SK-N-MC (cell line): ENCODE measurements at regions not wholly inside any gene's neighbourhood (a gene's known extent, or its start where the extent isn't known, plus 50 kb on each side); places are given as distances from the start of the nearest gene placed in this dataset.

Experiments used
- DNase-seq: peaks from one replicate; pipeline ENCODE4 v3.0.0-alpha.2; 2011; ENCODE audit warnings: low read depth, low spot score
- H3K27ac ChIP-seq: fragments of 200-600 bp; sonication (generic); 2 replicates; pipeline ENCODE4 v1.5.1; 2016; ENCODE audit warnings: mixed run types
- H3K36me3 ChIP-seq: fragments of 200-600 bp; sonication (generic); 2 replicates; pipeline ENCODE4 v1.6.1; 2017; ENCODE audit warnings: antibody characterized with exemption, low read length, mixed read lengths; ENCODE audit not compliant: insufficient read depth
- H3K4me3 ChIP-seq: fragments of 200-600 bp; sonication (generic); 2 replicates; pipeline ENCODE4 v1.5.1; 2016
- H3K9ac ChIP-seq: fragments of 200-600 bp; sonication (generic); 2 replicates; pipeline ENCODE4 v1.8.0; 2017; ENCODE audit warnings: mixed run types, mixed read lengths; ENCODE audit not compliant: insufficient read length
- H3K9me3 ChIP-seq: fragments of 200-600 bp; sonication (generic); 2 replicates; pipeline ENCODE4 v1.6.1; 2017; ENCODE audit warnings: low read depth, mild to moderate bottlenecking, antibody characterized with exemption, low read length, moderate library complexity, mixed read lengths
- EZH2 ChIP-seq: fragments of 200-600 bp; sonication (generic); IDR thresholded peaks from one replicate; pipeline ENCODE4 v1.6.1; 2017; ENCODE audit warnings: antibody characterized with exemption
- FOXP2 ChIP-seq: optimal IDR thresholded peaks from 2 replicates; pipeline ENCODE3; 2011; ENCODE audit warnings: mild to moderate bottlenecking, moderate library complexity; ENCODE audit not compliant: insufficient read depth; ENCODE audit errors: extremely low read length, control extremely low read depth
- POLR2AphosphoS5 ChIP-seq: IDR thresholded peaks from 2 replicates; pipeline ENCODE4 v1.6.1; 2012; ENCODE audit warnings: mild to moderate bottlenecking, low read depth, low read length, borderline replicate concordance

DNA sequence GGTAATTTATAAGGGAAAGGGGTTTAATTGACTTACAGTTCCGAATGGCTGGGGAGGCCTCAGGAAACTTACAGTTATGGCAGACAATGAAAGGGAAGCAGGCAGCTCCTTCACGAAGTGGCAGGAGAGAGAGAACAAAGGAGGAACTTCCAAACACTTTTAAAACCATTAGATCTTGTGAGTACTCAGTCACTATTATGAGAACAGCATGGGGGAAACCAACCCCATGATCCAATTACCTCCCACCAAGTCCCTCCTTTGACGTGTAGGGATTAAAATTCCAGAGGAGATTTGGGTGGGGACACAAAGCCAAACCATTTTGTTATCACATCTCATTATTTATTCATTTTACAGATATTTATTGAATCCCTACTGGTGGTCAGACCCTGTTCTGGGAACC, 822.8 kb downstream of the GALC start:
- Histone ChIP-seq H3K36me3 (no peaks in the 10 kb centered on the region), H3K9ac (no peak overlapping the region), H3K4me3 (peak overlapping the region; percentile 65), H3K27ac (peak overlapping the region; percentile 96), H3K9me3 (no peaks in the 10 kb centered on the region; the same call in 1 of the 2 replicates)
- DNase-seq, result no peak
- TF ChIP-seq FOXP2 (no peak), POLR2AphosphoS5 (no peak)

DNA sequence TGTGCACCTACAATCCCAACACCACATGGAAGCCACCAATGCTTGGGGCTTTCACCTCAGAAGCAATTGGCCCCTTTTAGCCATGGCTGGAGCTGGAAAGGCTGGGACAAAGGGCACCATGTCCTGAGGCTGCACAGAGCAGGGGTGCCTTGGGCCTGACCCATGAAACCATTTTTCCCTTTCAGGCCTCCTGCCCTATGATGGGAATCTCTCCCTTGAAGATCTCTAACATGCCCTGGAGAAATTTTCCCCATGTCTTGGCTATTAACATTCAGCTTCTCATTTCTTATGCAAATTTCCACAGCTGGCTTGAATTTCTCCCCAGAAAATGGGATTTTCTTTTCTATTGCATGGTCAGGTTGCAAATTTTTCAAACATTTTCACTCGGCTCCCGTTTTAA, 823.6 kb downstream of the GALC start:
- H3K36me3 ChIP-seq, result no peaks in the 10 kb centered on the region
- H3K27ac ChIP-seq, result peak overlapping the region; percentile 96
- no peak overlapping the region for H3K9ac ChIP-seq
- no peaks in the 10 kb centered on the region; the same call in 1 of the 2 replicates for H3K9me3 ChIP-seq
- no peak for TF ChIP-seq POLR2AphosphoS5
- TF ChIP-seq EZH2, result no peak
- no peak for TF ChIP-seq FOXP2
- no peak for DNase-seq
- H3K4me3 ChIP-seq, result peak overlapping the region; percentile 65

DNA sequence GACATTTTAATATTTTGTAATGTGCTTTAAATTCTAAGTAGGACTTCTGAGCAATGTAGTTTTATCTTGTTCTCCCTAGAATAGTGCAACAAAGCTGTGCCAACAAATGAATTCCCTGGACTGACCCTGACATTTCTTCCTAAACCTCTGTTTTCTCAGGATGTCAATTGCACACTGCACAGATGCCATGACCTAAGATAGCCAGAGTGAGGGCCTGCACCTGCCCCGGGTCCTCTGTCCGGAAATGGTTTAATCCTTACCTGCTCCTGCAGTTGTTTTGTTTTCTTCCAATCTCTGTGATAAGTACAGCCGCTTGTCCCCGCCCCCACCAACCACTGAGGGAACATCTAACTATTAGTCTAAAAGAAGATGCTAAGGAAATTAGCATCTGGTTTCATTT, 831.5 kb downstream of the GALC start:
- no peak overlapping the region for H3K4me3 ChIP-seq
- DNase-seq, result no peak
- no peak overlapping the region for H3K9ac ChIP-seq
- TF ChIP-seq POLR2AphosphoS5, result no peak
- TF ChIP-seq EZH2, result no peak
- no peak for TF ChIP-seq FOXP2
- no peaks in the 10 kb centered on the region for H3K9me3 ChIP-seq
- H3K27ac ChIP-seq, result no peak overlapping the region
- no peaks in the 10 kb centered on the region for H3K36me3 ChIP-seq

DNA sequence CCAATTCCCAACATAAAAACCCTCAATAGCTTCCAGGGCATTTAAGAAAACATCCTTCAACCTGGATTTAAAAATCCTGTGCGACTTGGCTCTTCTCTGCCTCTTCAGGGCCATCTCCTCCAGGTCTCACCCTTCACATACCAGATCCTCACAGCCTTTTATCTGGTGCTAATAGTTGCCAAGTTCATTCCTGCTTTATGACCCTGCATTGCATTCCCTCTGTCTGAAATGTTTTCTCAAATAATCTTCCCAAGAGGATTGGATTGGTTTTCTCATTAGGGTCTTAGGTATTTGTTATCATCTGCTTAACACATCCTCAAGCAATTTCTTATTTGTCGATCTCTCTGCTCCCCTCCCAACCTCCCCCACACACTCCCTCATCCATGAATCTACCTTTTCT, 832.0 kb downstream of the GALC start:
- TF ChIP-seq POLR2AphosphoS5, result no peak
- TF ChIP-seq FOXP2, result no peak
- TF ChIP-seq EZH2, result no peak
- no peaks in the 10 kb centered on the region for H3K36me3 ChIP-seq

DNA sequence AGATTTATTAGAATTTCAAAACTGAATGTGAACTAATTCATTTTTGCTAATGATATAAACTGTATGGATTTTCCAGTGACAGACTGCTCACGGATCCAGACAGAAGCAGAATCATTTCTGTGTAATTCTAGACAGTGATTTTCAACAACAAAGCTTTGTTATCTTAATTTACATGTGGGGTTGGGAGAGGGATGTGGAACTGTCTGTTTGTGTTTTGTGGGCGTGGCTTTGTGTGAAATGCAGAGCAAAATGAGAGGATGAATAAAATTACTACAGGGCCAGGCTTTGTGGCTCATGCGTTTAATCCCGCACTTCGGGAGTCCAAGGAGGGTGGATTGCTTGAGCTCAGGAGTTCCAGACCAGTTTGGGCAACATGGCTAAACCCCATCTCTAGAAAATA, 834.7 kb downstream of the GALC start:
- H3K9ac ChIP-seq, result no peak overlapping the region
- H3K4me3 ChIP-seq, result no peak overlapping the region
- H3K36me3 ChIP-seq, result no peaks in the 10 kb centered on the region
- no peak for DNase-seq
- TF ChIP-seq EZH2 (no peak), POLR2AphosphoS5 (no peak), FOXP2 (no peak)
- H3K9me3 ChIP-seq, result no peaks in the 10 kb centered on the region
- H3K27ac ChIP-seq, result no peak overlapping the region

More for the DNA sequence above, 832.0 kb downstream of the GALC start:
- DNase-seq, result no peak
- H3K9ac ChIP-seq, result no peak overlapping the region
- H3K27ac ChIP-seq, result no peak overlapping the region
- H3K4me3 ChIP-seq, result no peak overlapping the region
- H3K9me3 ChIP-seq, result no peaks in the 10 kb centered on the region

DNA sequence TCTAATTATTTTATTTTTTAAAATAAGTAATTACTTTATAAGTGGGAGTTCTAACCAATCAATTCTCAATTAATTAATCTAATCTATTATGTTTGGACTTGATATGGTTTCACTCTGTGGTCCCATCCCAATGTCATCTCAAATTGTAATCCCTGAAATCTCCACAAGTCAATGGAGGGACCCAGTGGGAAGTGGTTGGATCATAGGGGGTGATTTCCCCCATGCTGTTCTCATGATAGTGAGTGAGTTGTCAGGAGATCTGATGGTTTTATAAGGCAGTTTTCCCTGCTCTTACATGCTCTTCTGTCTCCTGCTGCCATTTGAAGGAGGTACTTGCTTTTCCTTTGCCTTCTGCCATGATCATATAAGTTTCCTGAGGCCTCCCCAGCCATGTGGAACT, 836.1 kb downstream of the GALC start:
- Histone ChIP-seq H3K9me3 (no peaks in the 10 kb centered on the region), H3K27ac (no peak overlapping the region), H3K4me3 (no peak overlapping the region), H3K36me3 (no peaks in the 10 kb centered on the region), H3K9ac (no peak overlapping the region)
- no peak for DNase-seq
- no peak for TF ChIP-seq FOXP2
- no peak for TF ChIP-seq EZH2
- no peak for TF ChIP-seq POLR2AphosphoS5

DNA sequence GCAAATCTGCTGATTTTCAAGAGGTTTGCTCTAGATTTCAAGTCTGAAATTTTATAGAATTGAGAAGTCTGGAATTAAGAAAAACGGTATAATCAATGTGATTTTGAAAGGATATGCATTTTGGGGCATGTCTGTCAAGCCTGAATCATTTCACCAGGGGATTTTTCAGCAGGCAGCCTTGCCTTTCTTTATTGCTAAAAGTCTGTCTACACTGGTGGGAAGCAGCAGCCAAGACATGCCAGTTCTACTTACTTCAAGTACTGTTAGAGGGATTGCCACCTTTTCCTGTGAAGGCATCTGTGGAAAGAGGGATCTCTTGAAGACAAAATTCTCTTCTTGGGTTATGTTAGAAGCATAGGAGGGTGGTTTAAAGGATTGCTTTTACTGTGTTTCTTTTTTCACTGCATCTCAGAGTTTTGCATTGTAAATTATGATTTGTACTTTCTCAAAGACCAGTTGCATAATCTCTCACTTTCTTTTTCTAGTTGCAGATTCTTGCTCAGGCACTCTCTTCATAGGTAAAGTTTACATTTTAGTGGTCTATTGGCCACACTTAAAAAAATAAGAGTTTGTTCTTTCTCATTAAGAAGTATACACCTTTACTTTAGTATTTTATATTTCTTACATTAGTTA, 837.0 kb downstream of the GALC start:
- DNase-seq, result no peak
- H3K9ac ChIP-seq, result peak overlapping the region; percentile 0
- H3K4me3 ChIP-seq, result peak overlapping the region; percentile 4
- no peaks in the 10 kb centered on the region for H3K36me3 ChIP-seq
- H3K27ac ChIP-seq, result peak overlapping the region; percentile 27; the same call in 1 of the 2 replicates
- TF ChIP-seq FOXP2 (no peak), POLR2AphosphoS5 (no peak)
- no peaks in the 10 kb centered on the region for H3K9me3 ChIP-seq

DNA sequence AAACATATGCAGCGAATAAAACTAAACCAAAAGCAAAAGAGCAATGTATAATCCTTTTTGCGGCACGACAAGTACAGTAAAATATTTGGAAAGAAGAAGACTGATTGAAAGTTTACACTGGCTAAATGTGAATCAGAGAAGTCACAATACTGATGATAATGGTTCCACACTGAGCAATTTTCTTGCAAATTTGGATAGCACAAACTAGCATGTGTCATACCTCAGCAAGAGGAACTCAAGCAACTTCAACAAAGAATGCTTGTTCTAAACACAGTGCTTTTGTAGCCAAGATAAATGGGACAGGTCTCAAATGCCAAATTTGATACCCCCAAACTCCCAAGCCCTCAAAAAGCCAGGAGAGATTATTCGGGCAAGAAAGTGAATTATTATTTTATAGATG, 839.1 kb downstream of the GALC start:
- Histone ChIP-seq H3K9ac (no peak overlapping the region), H3K4me3 (no peak overlapping the region), H3K27ac (no peak overlapping the region), H3K9me3 (no peaks in the 10 kb centered on the region), H3K36me3 (no peaks in the 10 kb centered on the region)
- no peak for DNase-seq
- TF ChIP-seq POLR2AphosphoS5 (no peak), EZH2 (no peak), FOXP2 (no peak)

DNA sequence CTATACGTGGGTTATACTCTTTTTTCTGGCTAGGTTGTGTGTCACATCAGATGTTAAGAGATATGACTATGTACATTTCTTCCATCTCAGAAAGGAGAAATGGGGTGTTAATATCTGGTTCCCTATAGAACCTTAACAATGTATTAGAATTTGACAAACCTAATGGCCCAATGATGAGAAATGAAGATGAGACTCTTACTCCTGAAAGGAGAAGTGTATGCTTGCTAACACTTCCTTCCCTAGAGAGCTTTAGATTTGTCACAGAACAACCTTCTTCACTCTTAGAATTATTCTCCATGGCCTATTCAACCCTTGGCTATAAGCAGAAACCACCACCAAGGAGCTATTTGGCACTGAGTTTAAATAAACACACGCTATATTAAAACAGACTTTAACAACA, 839.6 kb downstream of the GALC start:
- Histone ChIP-seq H3K9me3 (no peaks in the 10 kb centered on the region), H3K27ac (no peak overlapping the region), H3K36me3 (no peaks in the 10 kb centered on the region), H3K4me3 (no peak overlapping the region), H3K9ac (no peak overlapping the region)
- DNase-seq, result no peak
- TF ChIP-seq EZH2 (no peak), POLR2AphosphoS5 (no peak), FOXP2 (no peak)
